Neuron (in vitro differentiated cells): ENCODE measurements at regions not wholly inside any gene's neighbourhood (a gene's known extent, or its start where the extent isn't known, plus 50 kb on each side); places are given as distances from the start of the nearest gene placed in this dataset.

Source experiments
- H2AFZ ChIP-seq: one replicate; pipeline ENCODE4 v1.6.1; 2013; ENCODE audit warnings: low read depth, mild to moderate bottlenecking, inconsistent platforms, low read length, moderate library complexity
- H3K27me3 ChIP-seq: one replicate; pipeline ENCODE4 v1.6.1; 2013; ENCODE audit warnings: low read length; ENCODE audit not compliant: insufficient read depth
- H3K36me3 ChIP-seq: one replicate; pipeline ENCODE4 v1.6.1; 2013; ENCODE audit warnings: low read length; ENCODE audit not compliant: insufficient read depth
- H3K4me1 ChIP-seq: one replicate; pipeline ENCODE4 v1.6.1; 2013; ENCODE audit warnings: low read length; ENCODE audit not compliant: insufficient read depth
- H3K4me3 ChIP-seq: 2 replicates; pipeline ENCODE4 v1.5.1; 2013; ENCODE audit warnings: mild to moderate bottlenecking, low read length, moderate library complexity
- H3K9me3 ChIP-seq: one replicate; pipeline ENCODE4 v1.6.1; 2013; ENCODE audit warnings: low read length

- Histone ChIP-seq H3K4me1 (no peaks in the 10 kb centered on the region), H3K9me3 (no peaks in the 10 kb centered on the region), H3K27me3 (no peaks in the 10 kb centered on the region), H3K36me3 (no peaks in the 10 kb centered on the region), H2AFZ (no peak overlapping the region), H3K4me3 (no peak overlapping the region)
Measured at GRCh38 chr6:167453082-167453446, 128.2 kb downstream of the TTLL2 start.

- Histone ChIP-seq H3K9me3 (no peaks in the 10 kb centered on the region), H2AFZ (no peak overlapping the region), H3K27me3 (no peaks in the 10 kb centered on the region), H3K36me3 (no peaks in the 10 kb centered on the region), H3K4me1 (no peaks in the 10 kb centered on the region), H3K4me3 (no peak overlapping the region)
Measured at GRCh38 chr6:167454003-167454402, 129.1 kb downstream of the TTLL2 start.

GRCh38 chr6:167455371-167455770 is 130.5 kb downstream of the TTLL2 start:
- Histone ChIP-seq H3K36me3 (no peaks in the 10 kb centered on the region), H3K4me1 (no peaks in the 10 kb centered on the region), H3K4me3 (no peak overlapping the region), H3K9me3 (no peaks in the 10 kb centered on the region), H2AFZ (no peak overlapping the region), H3K27me3 (no peaks in the 10 kb centered on the region)

GRCh38 chr6:167462514-167463312 is 137.8 kb downstream of the TTLL2 start:
- Histone ChIP-seq H3K4me1 (peaks cover 6% of the 10 kb centered on the region), H3K4me3 (no peak overlapping the region), H3K36me3 (no peaks in the 10 kb centered on the region)

GRCh38 chr6:167464177-167464576 is 139.3 kb downstream of the TTLL2 start:
- Histone ChIP-seq H3K4me3 (no peak overlapping the region), H3K4me1 (peaks cover 6% of the 10 kb centered on the region), H3K27me3 (no peaks in the 10 kb centered on the region), H3K9me3 (no peaks in the 10 kb centered on the region), H3K36me3 (no peaks in the 10 kb centered on the region), H2AFZ (no peak overlapping the region)

More at GRCh38 chr6:167462514-167463312, 137.8 kb downstream of the TTLL2 start:
- H2AFZ ChIP-seq = no peak overlapping the region
- no peaks in the 10 kb centered on the region for H3K9me3 ChIP-seq
- H3K27me3 ChIP-seq = no peaks in the 10 kb centered on the region

GRCh38 chr6:167465482-167465881 is 140.6 kb downstream of the TTLL2 start:
- no peak overlapping the region for H2AFZ ChIP-seq
- no peaks in the 10 kb centered on the region for H3K9me3 ChIP-seq
- no peak overlapping the region for H3K4me3 ChIP-seq
- H3K36me3 ChIP-seq = no peaks in the 10 kb centered on the region
- peaks cover 6% of the 10 kb centered on the region for H3K4me1 ChIP-seq
- H3K27me3 ChIP-seq = no peaks in the 10 kb centered on the region

GRCh38 chr6:167467282-167467681 is 142.4 kb downstream of the TTLL2 start:
- no peaks in the 10 kb centered on the region for H3K9me3 ChIP-seq
- no peak overlapping the region for H3K4me3 ChIP-seq
- no peaks in the 10 kb centered on the region for H3K36me3 ChIP-seq
- no peaks in the 10 kb centered on the region for H3K27me3 ChIP-seq
- H3K4me1 ChIP-seq = peaks cover 8% of the 10 kb centered on the region
- no peak overlapping the region for H2AFZ ChIP-seq

- Histone ChIP-seq H3K27me3 (no peaks in the 10 kb centered on the region), H3K9me3 (no peaks in the 10 kb centered on the region), H3K4me3 (no peak overlapping the region), H2AFZ (no peak overlapping the region), H3K36me3 (no peaks in the 10 kb centered on the region), H3K4me1 (peaks cover 14% of the 10 kb centered on the region)
Measured at GRCh38 chr6:167467793-167468431, 143.0 kb downstream of the TTLL2 start.

GRCh38 chr6:167469101-167469500 is 144.2 kb downstream of the TTLL2 start:
- Histone ChIP-seq H3K27me3 (no peaks in the 10 kb centered on the region), H3K4me1 (peaks cover 21% of the 10 kb centered on the region), H3K4me3 (no peak overlapping the region), H3K36me3 (no peaks in the 10 kb centered on the region), H3K9me3 (no peaks in the 10 kb centered on the region), H2AFZ (no peak overlapping the region)

GRCh38 chr6:167469672-167470071 is 144.8 kb downstream of the TTLL2 start:
- no peaks in the 10 kb centered on the region for H3K36me3 ChIP-seq
- H3K4me3 ChIP-seq = no peak overlapping the region
- H2AFZ ChIP-seq = no peak overlapping the region
- H3K27me3 ChIP-seq = no peaks in the 10 kb centered on the region
- peaks cover 21% of the 10 kb centered on the region for H3K4me1 ChIP-seq
- H3K9me3 ChIP-seq = no peaks in the 10 kb centered on the region

- peaks cover 21% of the 10 kb centered on the region for H3K4me1 ChIP-seq
- H3K4me3 ChIP-seq = no peak overlapping the region
- no peaks in the 10 kb centered on the region for H3K36me3 ChIP-seq
- no peaks in the 10 kb centered on the region for H3K27me3 ChIP-seq
- no peaks in the 10 kb centered on the region for H3K9me3 ChIP-seq
- no peak overlapping the region for H2AFZ ChIP-seq
Measured at GRCh38 chr6:167470101-167470835, 145.4 kb downstream of the TTLL2 start.

GRCh38 chr6:167470836-167471547 is 146.1 kb downstream of the TTLL2 start:
- Histone ChIP-seq H3K9me3 (no peaks in the 10 kb centered on the region), H3K36me3 (no peaks in the 10 kb centered on the region), H3K4me3 (no peak overlapping the region), H3K27me3 (no peaks in the 10 kb centered on the region), H3K4me1 (peaks cover 19% of the 10 kb centered on the region), H2AFZ (no peak overlapping the region)

GRCh38 chr6:167471548-167471930 is 146.7 kb downstream of the TTLL2 start:
- H3K9me3 ChIP-seq = no peaks in the 10 kb centered on the region
- no peak overlapping the region for H3K4me3 ChIP-seq
- H3K27me3 ChIP-seq = no peaks in the 10 kb centered on the region
- H3K4me1 ChIP-seq = peaks cover 25% of the 10 kb centered on the region
- no peaks in the 10 kb centered on the region for H3K36me3 ChIP-seq
- no peak overlapping the region for H2AFZ ChIP-seq
